ENCODE measurements at regions not wholly inside any gene's neighbourhood (a gene's known extent, or its start where the extent isn't known, plus 50 kb on each side); places are given as distances from the start of the nearest gene placed in this dataset.

DNA sequence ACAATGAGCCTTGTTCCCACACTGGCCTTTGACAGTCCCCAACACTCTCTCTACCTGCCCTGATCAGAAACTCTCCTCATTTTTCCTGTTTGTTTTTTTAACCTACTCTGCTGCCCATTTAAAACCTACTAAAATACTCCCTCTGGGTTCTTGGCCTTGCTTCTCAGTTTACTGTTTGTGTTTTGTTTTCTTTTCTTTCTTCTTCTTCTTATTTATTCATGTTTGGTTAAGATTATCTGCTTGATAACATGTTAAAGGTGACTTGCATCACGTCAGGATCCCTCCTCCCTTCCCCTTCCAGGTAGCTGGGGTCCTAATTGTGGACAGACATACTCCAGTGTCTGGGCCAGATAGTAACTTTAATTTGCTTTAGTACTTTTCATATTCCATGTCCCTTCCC lies 95.0 kb upstream of the KCNA4 start:
- no peak for ATAC-seq
- TF ChIP-seq, protein P1, sequence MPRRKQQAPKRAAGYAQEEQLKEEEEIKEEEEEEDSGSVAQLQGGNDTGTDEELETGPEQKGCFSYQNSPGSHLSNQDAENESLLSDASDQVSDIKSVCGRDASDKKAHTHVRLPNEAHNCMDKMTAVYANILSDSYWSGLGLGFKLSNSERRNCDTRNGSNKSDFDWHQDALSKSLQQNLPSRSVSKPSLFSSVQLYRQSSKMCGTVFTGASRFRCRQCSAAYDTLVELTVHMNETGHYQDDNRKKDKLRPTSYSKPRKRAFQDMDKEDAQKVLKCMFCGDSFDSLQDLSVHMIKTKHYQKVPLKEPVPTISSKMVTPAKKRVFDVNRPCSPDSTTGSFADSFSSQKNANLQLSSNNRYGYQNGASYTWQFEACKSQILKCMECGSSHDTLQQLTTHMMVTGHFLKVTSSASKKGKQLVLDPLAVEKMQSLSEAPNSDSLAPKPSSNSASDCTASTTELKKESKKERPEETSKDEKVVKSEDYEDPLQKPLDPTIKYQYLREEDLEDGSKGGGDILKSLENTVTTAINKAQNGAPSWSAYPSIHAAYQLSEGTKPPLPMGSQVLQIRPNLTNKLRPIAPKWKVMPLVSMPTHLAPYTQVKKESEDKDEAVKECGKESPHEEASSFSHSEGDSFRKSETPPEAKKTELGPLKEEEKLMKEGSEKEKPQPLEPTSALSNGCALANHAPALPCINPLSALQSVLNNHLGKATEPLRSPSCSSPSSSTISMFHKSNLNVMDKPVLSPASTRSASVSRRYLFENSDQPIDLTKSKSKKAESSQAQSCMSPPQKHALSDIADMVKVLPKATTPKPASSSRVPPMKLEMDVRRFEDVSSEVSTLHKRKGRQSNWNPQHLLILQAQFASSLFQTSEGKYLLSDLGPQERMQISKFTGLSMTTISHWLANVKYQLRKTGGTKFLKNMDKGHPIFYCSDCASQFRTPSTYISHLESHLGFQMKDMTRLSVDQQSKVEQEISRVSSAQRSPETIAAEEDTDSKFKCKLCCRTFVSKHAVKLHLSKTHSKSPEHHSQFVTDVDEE (CRISPR knock-in tag; IDR thresholded peaks at IDR 0.05): no peak
- TF ChIP-seq GLIS3 (CRISPR knock-in tag; IDR thresholded peaks at IDR 0.05): no peak
- no peak for TF ChIP-seq ZNF565 (CRISPR knock-in tag; conservative IDR thresholded peaks at IDR 0.05; ENCODE audit: low read depth)
- no peak for TF ChIP-seq ZNF70 (CRISPR knock-in tag; IDR thresholded peaks at IDR 0.05)
- no peak for TF ChIP-seq PPARA (CRISPR knock-in tag; IDR thresholded peaks at IDR 0.05; ENCODE audit: borderline replicate concordance)
- TF ChIP-seq, protein P2, sequence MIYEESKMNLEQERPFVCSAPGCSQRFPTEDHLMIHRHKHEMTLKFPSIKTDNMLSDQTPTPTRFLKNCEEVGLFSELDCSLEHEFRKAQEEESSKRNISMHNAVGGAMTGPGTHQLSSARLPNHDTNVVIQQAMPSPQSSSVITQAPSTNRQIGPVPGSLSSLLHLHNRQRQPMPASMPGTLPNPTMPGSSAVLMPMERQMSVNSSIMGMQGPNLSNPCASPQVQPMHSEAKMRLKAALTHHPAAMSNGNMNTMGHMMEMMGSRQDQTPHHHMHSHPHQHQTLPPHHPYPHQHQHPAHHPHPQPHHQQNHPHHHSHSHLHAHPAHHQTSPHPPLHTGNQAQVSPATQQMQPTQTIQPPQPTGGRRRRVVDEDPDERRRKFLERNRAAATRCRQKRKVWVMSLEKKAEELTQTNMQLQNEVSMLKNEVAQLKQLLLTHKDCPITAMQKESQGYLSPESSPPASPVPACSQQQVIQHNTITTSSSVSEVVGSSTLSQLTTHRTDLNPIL (CRISPR knock-in tag; IDR thresholded peaks at IDR 0.05; ENCODE audit: low read depth): no peak
- no peak for TF ChIP-seq ESRRG (CRISPR knock-in tag; IDR thresholded peaks at IDR 0.05)
- no peak for TF ChIP-seq ZC3H10 (CRISPR knock-in tag; IDR thresholded peaks at IDR 0.05)
- TF ChIP-seq, protein P3, sequence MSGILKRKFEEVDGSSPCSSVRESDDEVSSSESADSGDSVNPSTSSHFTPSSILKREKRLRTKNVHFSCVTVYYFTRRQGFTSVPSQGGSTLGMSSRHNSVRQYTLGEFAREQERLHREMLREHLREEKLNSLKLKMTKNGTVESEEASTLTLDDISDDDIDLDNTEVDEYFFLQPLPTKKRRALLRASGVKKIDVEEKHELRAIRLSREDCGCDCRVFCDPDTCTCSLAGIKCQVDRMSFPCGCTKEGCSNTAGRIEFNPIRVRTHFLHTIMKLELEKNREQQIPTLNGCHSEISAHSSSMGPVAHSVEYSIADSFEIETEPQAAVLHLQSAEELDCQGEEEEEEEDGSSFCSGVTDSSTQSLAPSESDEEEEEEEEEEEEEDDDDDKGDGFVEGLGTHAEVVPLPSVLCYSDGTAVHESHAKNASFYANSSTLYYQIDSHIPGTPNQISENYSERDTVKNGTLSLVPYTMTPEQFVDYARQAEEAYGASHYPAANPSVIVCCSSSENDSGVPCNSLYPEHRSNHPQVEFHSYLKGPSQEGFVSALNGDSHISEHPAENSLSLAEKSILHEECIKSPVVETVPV (CRISPR knock-in tag; IDR thresholded peaks at IDR 0.05): no peak
- no peak for TF ChIP-seq SNAI2 (CRISPR knock-in tag; IDR thresholded peaks at IDR 0.05)
- no peak for TF ChIP-seq ISL1 (CRISPR knock-in tag; IDR thresholded peaks at IDR 0.05)
- no peak for TF ChIP-seq RARB (CRISPR knock-in tag; IDR thresholded peaks at IDR 0.05)
- TF ChIP-seq ZFP3 (CRISPR knock-in tag; IDR thresholded peaks at IDR 0.05): no peak
- no peak for TF ChIP-seq BACH2 (CRISPR knock-in tag; IDR thresholded peaks at IDR 0.05; ENCODE audit: borderline replicate concordance)
- TF ChIP-seq, protein P4, sequence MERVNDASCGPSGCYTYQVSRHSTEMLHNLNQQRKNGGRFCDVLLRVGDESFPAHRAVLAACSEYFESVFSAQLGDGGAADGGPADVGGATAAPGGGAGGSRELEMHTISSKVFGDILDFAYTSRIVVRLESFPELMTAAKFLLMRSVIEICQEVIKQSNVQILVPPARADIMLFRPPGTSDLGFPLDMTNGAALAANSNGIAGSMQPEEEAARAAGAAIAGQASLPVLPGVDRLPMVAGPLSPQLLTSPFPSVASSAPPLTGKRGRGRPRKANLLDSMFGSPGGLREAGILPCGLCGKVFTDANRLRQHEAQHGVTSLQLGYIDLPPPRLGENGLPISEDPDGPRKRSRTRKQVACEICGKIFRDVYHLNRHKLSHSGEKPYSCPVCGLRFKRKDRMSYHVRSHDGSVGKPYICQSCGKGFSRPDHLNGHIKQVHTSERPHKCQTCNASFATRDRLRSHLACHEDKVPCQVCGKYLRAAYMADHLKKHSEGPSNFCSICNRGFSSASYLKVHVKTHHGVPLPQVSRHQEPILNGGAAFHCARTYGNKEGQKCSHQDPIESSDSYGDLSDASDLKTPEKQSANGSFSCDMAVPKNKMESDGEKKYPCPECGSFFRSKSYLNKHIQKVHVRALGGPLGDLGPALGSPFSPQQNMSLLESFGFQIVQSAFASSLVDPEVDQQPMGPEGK (CRISPR knock-in tag; IDR thresholded peaks at IDR 0.05; ENCODE audit: borderline replicate concordance): no peak

DNA sequence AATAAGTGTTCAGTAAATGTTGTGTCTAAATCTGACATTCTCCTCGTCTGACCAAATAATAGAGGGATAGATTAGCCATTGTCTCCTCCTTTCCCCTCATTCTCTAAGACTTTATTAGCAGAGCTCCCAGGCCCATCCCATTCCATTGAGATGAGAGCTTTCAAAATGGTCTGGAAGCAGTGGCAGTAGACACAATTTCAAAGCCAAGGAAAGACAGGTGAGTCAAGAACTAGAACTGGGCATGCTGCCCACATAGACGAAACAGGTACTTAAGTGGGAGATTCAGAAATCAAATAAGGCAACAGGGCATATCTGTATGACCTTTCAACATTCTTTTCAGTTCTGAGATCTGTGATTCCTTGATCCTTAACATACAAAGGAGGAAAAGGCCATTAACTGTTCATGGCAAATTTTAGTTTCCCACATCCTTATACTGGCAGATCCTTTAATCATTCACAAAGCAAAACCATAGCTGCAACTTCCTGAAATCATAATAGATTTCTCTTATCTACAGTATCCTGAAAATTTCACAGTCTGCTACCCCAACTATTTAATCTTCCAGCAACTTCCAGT lies 96.6 kb upstream of the KCNA4 start:
- TF ChIP-seq, protein P2 (CRISPR knock-in tag; IDR thresholded peaks at IDR 0.05; ENCODE audit: low read depth): no peak
- TF ChIP-seq TCF4 (CRISPR knock-in tag; IDR thresholded peaks at IDR 0.05; ENCODE audit: borderline replicate concordance) (no peak), RARB (CRISPR knock-in tag; IDR thresholded peaks at IDR 0.05) (no peak), ZC3H10 (CRISPR knock-in tag; IDR thresholded peaks at IDR 0.05) (no peak), PPARA (CRISPR knock-in tag; IDR thresholded peaks at IDR 0.05; ENCODE audit: borderline replicate concordance) (no peak), ZNF565 (CRISPR knock-in tag; conservative IDR thresholded peaks at IDR 0.05; ENCODE audit: low read depth) (no peak), ZFP30 (CRISPR knock-in tag; IDR thresholded peaks at IDR 0.05) (no peak), OSR1 (CRISPR knock-in tag; IDR thresholded peaks at IDR 0.05) (no peak), SNAI2 (CRISPR knock-in tag; IDR thresholded peaks at IDR 0.05) (no peak), TOX (CRISPR knock-in tag; IDR thresholded peaks at IDR 0.05; ENCODE audit: borderline replicate concordance) (no peak), GLIS3 (CRISPR knock-in tag; IDR thresholded peaks at IDR 0.05) (no peak)
- TF ChIP-seq, protein P5, sequence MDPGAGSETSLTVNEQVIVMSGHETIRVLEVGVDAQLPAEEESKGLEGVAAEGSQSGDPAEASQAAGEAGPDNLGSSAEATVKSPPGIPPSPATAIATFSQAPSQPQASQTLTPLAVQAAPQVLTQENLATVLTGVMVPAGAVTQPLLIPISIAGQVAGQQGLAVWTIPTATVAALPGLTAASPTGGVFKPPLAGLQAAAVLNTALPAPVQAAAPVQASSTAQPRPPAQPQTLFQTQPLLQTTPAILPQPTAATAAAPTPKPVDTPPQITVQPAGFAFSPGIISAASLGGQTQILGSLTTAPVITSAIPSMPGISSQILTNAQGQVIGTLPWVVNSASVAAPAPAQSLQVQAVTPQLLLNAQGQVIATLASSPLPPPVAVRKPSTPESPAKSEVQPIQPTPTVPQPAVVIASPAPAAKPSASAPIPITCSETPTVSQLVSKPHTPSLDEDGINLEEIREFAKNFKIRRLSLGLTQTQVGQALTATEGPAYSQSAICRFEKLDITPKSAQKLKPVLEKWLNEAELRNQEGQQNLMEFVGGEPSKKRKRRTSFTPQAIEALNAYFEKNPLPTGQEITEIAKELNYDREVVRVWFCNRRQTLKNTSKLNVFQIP (CRISPR knock-in tag; IDR thresholded peaks at IDR 0.05; ENCODE audit: borderline replicate concordance, low read depth): no peak
- TF ChIP-seq, protein P1 (CRISPR knock-in tag; IDR thresholded peaks at IDR 0.05): no peak
- ATAC-seq: no peak

Measured in SK-N-SH treated with all-trans-retinoic acid at 6 μM for 48 hours (cell line).